Keratinocyte (primary cell): ENCODE measurements at regions not wholly inside any gene's neighbourhood (a gene's known extent, or its start where the extent isn't known, plus 50 kb on each side); places are given as distances from the start of the nearest gene placed in this dataset.

Experiments used
- DNase-seq: peaks from one replicate; pipeline ENCODE4 v3.0.0-alpha.2; 2011; ENCODE audit warnings: low read depth, missing footprints, low spot score
- FAIRE-seq: peaks from 2 replicates; lab custom pipeline; 2011; peaks lifted over from hg19 to GRCh38; lab: Jason Lieb, UNC
- H2AFZ ChIP-seq: 2 replicates; pipeline ENCODE4 v1.6.0; 2012; ENCODE audit warnings: low read length, control low read depth, inconsistent platforms; ENCODE audit not compliant: control insufficient read depth
- H3K27ac ChIP-seq: 2 replicates; pipeline ENCODE4 v1.5.1; 2011; ENCODE audit warnings: low read length; ENCODE audit not compliant: control insufficient read depth, insufficient read depth
- H3K27me3 ChIP-seq: 3 replicates; pipeline ENCODE4 v1.6.0; 2011; ENCODE audit warnings: low read length; ENCODE audit not compliant: control insufficient read depth, insufficient read depth; ENCODE audit errors: extremely low read depth
- H3K36me3 ChIP-seq, 2 experiments: 2 replicates in 1 of 2; 3 replicates in 1 of 2; pipeline ENCODE4 v1.5.1; 2011; ENCODE audit warnings: low read length in 2 of 2, mild to moderate bottlenecking in 1 of 2; ENCODE audit not compliant: control insufficient read depth in 2 of 2, insufficient read depth in 2 of 2; ENCODE audit errors: extremely low read depth in 1 of 2
- H3K4me1 ChIP-seq: 3 replicates; pipeline ENCODE4 v1.5.1; 2011; ENCODE audit warnings: low read length; ENCODE audit not compliant: control insufficient read depth, insufficient read depth; ENCODE audit errors: extremely low read depth
- H3K4me2 ChIP-seq: 3 replicates; pipeline ENCODE4 v1.6.0; 2011; ENCODE audit warnings: low read depth, low read length; ENCODE audit not compliant: control insufficient read depth, insufficient read depth; ENCODE audit errors: extremely low read depth
- H3K4me3 ChIP-seq, 3 experiments: fragments of 200-600 bp in 1 of 3; sonication (generic) in 1 of 3; 2 replicates in 2 of 3; 3 replicates in 1 of 3; pipeline ENCODE4 v1.5.1; 2011 to 2016; ENCODE audit warnings: low read length in 3 of 3, mild to moderate bottlenecking in 3 of 3, control low read depth in 2 of 3, inconsistent platforms in 1 of 3, low read depth in 1 of 3, mixed read lengths in 1 of 3, mixed run types in 1 of 3, moderate library complexity in 1 of 3; ENCODE audit not compliant: control insufficient read depth in 2 of 3, insufficient read depth in 2 of 3; ENCODE audit errors: extremely low read depth in 1 of 3
- H3K79me2 ChIP-seq: 2 replicates; pipeline ENCODE4 v1.6.0; 2012; ENCODE audit warnings: low read length; ENCODE audit not compliant: control insufficient read depth, insufficient read depth
- H3K9ac ChIP-seq: 3 replicates; pipeline ENCODE4 v1.6.0; 2011; ENCODE audit warnings: low read length; ENCODE audit not compliant: control insufficient read depth, insufficient read depth; ENCODE audit errors: extremely low read depth
- H3K9me1 ChIP-seq: 3 replicates; pipeline ENCODE4 v1.6.0; 2011; ENCODE audit warnings: low read length; ENCODE audit not compliant: control insufficient read depth, insufficient read depth; ENCODE audit errors: extremely low read depth
- H3K9me3 ChIP-seq: 2 replicates; pipeline ENCODE4 v1.5.1; 2012; ENCODE audit warnings: low read depth, low read length; ENCODE audit not compliant: control insufficient read depth
- H4K20me1 ChIP-seq: 3 replicates; pipeline ENCODE4 v1.6.0; 2011; ENCODE audit warnings: low read length; ENCODE audit not compliant: control insufficient read depth, insufficient read depth; ENCODE audit errors: extremely low read depth
- EZH2 ChIP-seq: IDR thresholded peaks from one replicate; pipeline ENCODE4 v1.6.1; 2012; ENCODE audit warnings: inconsistent platforms, mild to moderate bottlenecking, low read length, moderate library complexity
- dilution Hi-C: fragments of 300-500 bp; cut with MboI; formaldehyde crosslinking; loops from one replicate; pipeline ENCODE4 v1.7.0; 2020; ENCODE audit warnings: low sequenced_read_pairs; ENCODE audit not compliant: extremely low pct_ligation_motif_present
- TF ChIP-seq, protein P1 (sequence below), 3 experiments: IDR thresholded peaks in 1 of 3; conservative IDR thresholded peaks in 1 of 3; optimal IDR thresholded peaks in 1 of 3; 2 replicates in 2 of 3; 3 replicates in 1 of 3; pipeline versions ENCODE3 to v1.5.1; 2011; ENCODE audit warnings: low read length in 3 of 3, mild to moderate bottlenecking in 3 of 3, moderate library complexity in 2 of 3, control low read depth in 1 of 3, inconsistent platforms in 1 of 3; ENCODE audit not compliant: insufficient read depth in 2 of 3; ENCODE audit errors: extremely low read depth in 1 of 3

DNA sequence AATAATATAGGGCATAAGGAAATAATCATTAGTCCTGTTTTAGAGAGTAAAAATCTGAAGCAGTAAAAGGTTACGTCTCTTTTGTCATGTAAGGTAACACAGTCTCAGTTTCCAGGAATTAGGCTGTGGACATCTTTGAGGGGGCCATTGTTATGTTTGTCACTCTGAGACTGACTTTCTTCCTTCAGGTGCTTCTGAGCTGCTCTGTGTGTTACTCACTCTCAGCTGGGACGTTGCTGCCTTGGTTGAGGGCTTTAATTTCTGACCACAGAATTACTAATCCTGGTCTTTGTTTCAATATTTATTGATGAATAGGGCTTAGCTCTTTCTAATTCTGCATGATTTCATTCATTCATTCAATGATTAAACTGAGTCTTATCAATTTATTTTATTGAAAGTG lies 55.9 kb upstream of the SLC38A11 start:
- DNase-seq, result no peak
- Histone ChIP-seq H3K9me3 (no peaks in the 10 kb centered on the region), H3K4me1 (peaks cover 30% of the 10 kb centered on the region), H3K4me3 (no peak overlapping the region), H3K9me1 (no peaks in the 10 kb centered on the region), H2AFZ (no peak overlapping the region), H3K9ac (no peak overlapping the region), H3K27ac (no peak overlapping the region), H3K4me2 (no peak overlapping the region), H4K20me1 (no peaks in the 10 kb centered on the region), H3K79me2 (no peaks in the 10 kb centered on the region), H3K36me3 (no peaks in the 10 kb centered on the region), H3K27me3 (no peaks in the 10 kb centered on the region)
- no peak for TF ChIP-seq EZH2
- TF ChIP-seq, protein P1, sequence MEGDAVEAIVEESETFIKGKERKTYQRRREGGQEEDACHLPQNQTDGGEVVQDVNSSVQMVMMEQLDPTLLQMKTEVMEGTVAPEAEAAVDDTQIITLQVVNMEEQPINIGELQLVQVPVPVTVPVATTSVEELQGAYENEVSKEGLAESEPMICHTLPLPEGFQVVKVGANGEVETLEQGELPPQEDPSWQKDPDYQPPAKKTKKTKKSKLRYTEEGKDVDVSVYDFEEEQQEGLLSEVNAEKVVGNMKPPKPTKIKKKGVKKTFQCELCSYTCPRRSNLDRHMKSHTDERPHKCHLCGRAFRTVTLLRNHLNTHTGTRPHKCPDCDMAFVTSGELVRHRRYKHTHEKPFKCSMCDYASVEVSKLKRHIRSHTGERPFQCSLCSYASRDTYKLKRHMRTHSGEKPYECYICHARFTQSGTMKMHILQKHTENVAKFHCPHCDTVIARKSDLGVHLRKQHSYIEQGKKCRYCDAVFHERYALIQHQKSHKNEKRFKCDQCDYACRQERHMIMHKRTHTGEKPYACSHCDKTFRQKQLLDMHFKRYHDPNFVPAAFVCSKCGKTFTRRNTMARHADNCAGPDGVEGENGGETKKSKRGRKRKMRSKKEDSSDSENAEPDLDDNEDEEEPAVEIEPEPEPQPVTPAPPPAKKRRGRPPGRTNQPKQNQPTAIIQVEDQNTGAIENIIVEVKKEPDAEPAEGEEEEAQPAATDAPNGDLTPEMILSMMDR (optimal IDR thresholded peaks at IDR 0.05 in 1 of 3, IDR thresholded peaks at IDR 0.05 in 1 of 3, conservative IDR thresholded peaks at IDR 0.05 in 1 of 3; ENCODE audit: extremely low read depth in 1 of 3, insufficient read depth in 2 of 3, low read length in 3 of 3), result no peak
- dilution Hi-C loops, result no loop called here
- no peak for FAIRE-seq

- no peak overlapping the region for H3K4me2 ChIP-seq
- H3K79me2 ChIP-seq, result no peaks in the 10 kb centered on the region
- no peaks in the 10 kb centered on the region for H3K36me3 ChIP-seq
- no peak overlapping the region for H2AFZ ChIP-seq
- no peaks in the 10 kb centered on the region for H3K9me1 ChIP-seq
- no peak for TF ChIP-seq EZH2
- TF ChIP-seq, protein P1 (optimal IDR thresholded peaks at IDR 0.05 in 1 of 3, IDR thresholded peaks at IDR 0.05 in 1 of 3, conservative IDR thresholded peaks at IDR 0.05 in 1 of 3; ENCODE audit: extremely low read depth in 1 of 3, insufficient read depth in 2 of 3, low read length in 3 of 3), result no peak
- no peaks in the 10 kb centered on the region for H4K20me1 ChIP-seq
- no peak overlapping the region for H3K27ac ChIP-seq
- H3K27me3 ChIP-seq, result no peaks in the 10 kb centered on the region
- H3K9ac ChIP-seq, result no peak overlapping the region
- no peak for FAIRE-seq
- H3K4me1 ChIP-seq, result peaks cover 30% of the 10 kb centered on the region
- H3K9me3 ChIP-seq, result no peaks in the 10 kb centered on the region
- H3K4me3 ChIP-seq, result no peak overlapping the region
- no peak for DNase-seq
- dilution Hi-C loops, result no loop called here
Measured at GRCh38 chr2:165010556-165010955, 55.2 kb upstream of the SLC38A11 start.
